Caco-2 (cell line): ENCODE measurements at regions not wholly inside any gene's neighbourhood (a gene's known extent, or its start where the extent isn't known, plus 50 kb on each side); places are given as distances from the start of the nearest gene placed in this dataset.

Experiments
- BruUV-seq: library from RNA; stranded (reverse); fragments of 400-500 nt; replicated peaks from 2 replicates; lab custom pipeline; 2021; lab: Mats Ljungman, UMichigan
- CTCF ChIA-PET: fragments of 300-600 bp; sonication (Branson Sonifier 250); formaldehyde crosslinking; loops from one replicate; lab custom pipeline; 2022; ENCODE audit warnings: antibody characterized with exemption; lab: Charles Lee
- POLR2A ChIA-PET: fragments of 300-600 bp; sonication (Branson Sonifier 250); formaldehyde crosslinking; loops from one replicate; lab custom pipeline; 2022; ENCODE audit warnings: antibody characterized with exemption; lab: Charles Lee
- DNase-seq, 2 experiments: peaks; one replicate each; pipeline versions ENCODE4 v3.0.0 to v3.0.0-alpha.2; 2020 to 2022
- H3K27me3 ChIP-seq: replicated peaks from 2 replicates; pipeline ENCODE4 v1.6.0; 2011; ENCODE audit warnings: low read length; ENCODE audit not compliant: control insufficient read depth, insufficient read depth
- H3K36me3 ChIP-seq: 2 replicates; pipeline ENCODE4 v1.5.1; 2011; ENCODE audit warnings: low read length; ENCODE audit not compliant: control insufficient read depth, insufficient read depth
- H3K4me1 ChIP-seq: fragments of 250-450 bp; sonication (Bioruptor Pico); 2 replicates; pipeline ENCODE4 v1.5.1; 2020; ENCODE audit warnings: mild to moderate bottlenecking
- H3K4me3 ChIP-seq: 2 replicates; pipeline ENCODE4 v1.5.1; 2011; ENCODE audit warnings: low read depth, mild to moderate bottlenecking, control low read depth, low read length
- H3K9me3 ChIP-seq: fragments of 250-450 bp; sonication (Bioruptor Pico); 2 replicates; pipeline ENCODE4 v1.5.1; 2020; ENCODE audit warnings: mild to moderate bottlenecking, moderate library complexity
- H3K27ac Mint-ChIP-seq: one replicate; pipeline ENCODE4 v1.8.0; 2022; ENCODE audit warnings: mixed read lengths; ENCODE audit not compliant: unreplicated experiment
- H3K27me3 Mint-ChIP-seq: one replicate; pipeline ENCODE4 v1.8.0; 2022; ENCODE audit warnings: mixed read lengths; ENCODE audit not compliant: insufficient read depth, unreplicated experiment
- H3K36me3 Mint-ChIP-seq: one replicate; pipeline ENCODE4 v1.8.0; 2022; ENCODE audit warnings: mild to moderate bottlenecking, mixed read lengths; ENCODE audit not compliant: insufficient read depth, unreplicated experiment
- H3K4me1 Mint-ChIP-seq: one replicate; pipeline ENCODE4 v1.8.0; 2022; ENCODE audit warnings: low read depth, mixed read lengths; ENCODE audit not compliant: unreplicated experiment
- H3K4me3 Mint-ChIP-seq: one replicate; pipeline ENCODE4 v1.8.0; 2022; ENCODE audit warnings: mild to moderate bottlenecking, moderate library complexity, mixed read lengths; ENCODE audit not compliant: unreplicated experiment
- H3K9me3 Mint-ChIP-seq: one replicate; pipeline ENCODE4 v1.8.0; 2022; ENCODE audit warnings: mixed read lengths; ENCODE audit not compliant: unreplicated experiment
- CTCF ChIP-seq, 2 experiments: fragments of 200-600 bp in 1 of 2; IDR thresholded peaks; 1 replicate in 1 of 2; 2 replicates in 1 of 2; pipeline versions ENCODE4 v1.5.1 to v1.8.0; 2011 to 2022; ENCODE audit warnings: antibody characterized with exemption in 1 of 2, control low read depth in 1 of 2, inconsistent platforms in 1 of 2, low read depth in 1 of 2, low read length in 1 of 2, mild to moderate bottlenecking in 1 of 2, moderate library complexity in 1 of 2; ENCODE audit not compliant: insufficient read depth in 1 of 2, severe bottlenecking in 1 of 2, unreplicated experiment in 1 of 2
- intact Hi-C: fragments of 100-400 bp; cut with micrococcal nuclease; formaldehyde crosslinking; loops from one replicate; pipeline ENCODE4 v1.10.0; 2022; ENCODE audit not compliant: unreplicated experiment

DNA sequence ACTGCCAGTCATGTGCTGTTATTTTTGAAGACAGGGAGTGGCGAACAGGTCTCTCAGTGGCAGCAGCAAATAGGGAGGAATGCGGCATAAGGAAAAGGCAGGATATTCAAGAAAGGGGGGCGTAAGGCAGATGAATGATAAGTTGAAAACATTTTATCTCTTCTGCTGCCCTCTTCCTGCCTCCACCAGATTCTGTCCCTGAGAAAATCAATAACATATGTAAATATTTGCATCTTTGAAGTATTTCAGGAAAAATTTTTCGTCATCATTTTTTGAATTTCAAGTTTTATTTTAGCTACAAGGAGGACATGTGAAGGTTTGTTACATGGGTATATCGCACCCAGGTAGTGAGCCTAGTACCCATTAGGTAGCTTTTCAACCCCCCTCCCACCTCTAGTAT is 616.7 kb downstream of the MCTP2 start:
- Mint-ChIP-seq H3K9me3 (peaks cover 29% of the 10 kb centered on the region), H3K4me1 (peaks cover 6% of the 10 kb centered on the region), H3K4me3 (no peak overlapping the region), H3K36me3 (no peaks in the 10 kb centered on the region), H3K27me3 (no peaks in the 10 kb centered on the region), H3K27ac (no peak overlapping the region)
- no peak overlapping the region for H3K4me3 ChIP-seq
- no peaks in the 10 kb centered on the region for H3K36me3 ChIP-seq
- BruUV-seq: no TSS peak
- no peak for DNase-seq
- peaks cover 10% of the 10 kb centered on the region; the same call in 1 of the 2 replicates for H3K4me1 ChIP-seq
- intact Hi-C loops: no loop called here
- H3K9me3 ChIP-seq: no peaks in the 10 kb centered on the region
- H3K27me3 ChIP-seq: no peaks in the 10 kb centered on the region
- TF ChIP-seq CTCF (IDR thresholded peaks at IDR 0.05; ENCODE audit: insufficient read depth in 1 of 2, low read depth in 1 of 2, low read length in 1 of 2, severe bottlenecking in 1 of 2, unreplicated experiment in 1 of 2): no peak
- ChIA-PET CTCF (no interaction called here), POLR2A (no interaction called here)

DNA sequence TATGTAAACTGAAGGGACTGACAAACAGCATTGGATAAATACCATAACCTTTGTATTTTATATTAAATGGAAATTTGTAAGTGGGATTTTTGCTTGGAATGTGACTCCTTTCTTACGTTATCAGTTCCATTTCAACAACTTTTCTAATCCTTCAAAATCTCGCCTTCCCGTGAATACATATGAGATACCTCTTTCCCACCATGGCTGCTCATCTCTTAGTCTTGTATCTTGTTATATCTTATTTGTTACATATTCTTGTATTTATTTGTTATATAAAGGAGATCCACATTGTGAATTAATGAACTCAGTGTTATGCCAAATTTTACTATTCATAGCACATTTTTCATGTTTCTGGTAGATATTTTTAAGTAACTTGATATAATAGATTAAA is 623.7 kb downstream of the MCTP2 start:
- H3K27me3 ChIP-seq: no peaks in the 10 kb centered on the region
- Mint-ChIP-seq H3K27ac (no peak overlapping the region), H3K9me3 (peaks cover 10% of the 10 kb centered on the region), H3K4me1 (peaks cover 27% of the 10 kb centered on the region), H3K36me3 (peaks cover 8% of the 10 kb centered on the region), H3K27me3 (no peaks in the 10 kb centered on the region), H3K4me3 (no peak overlapping the region)
- TF ChIP-seq CTCF (IDR thresholded peaks at IDR 0.05; ENCODE audit: insufficient read depth in 1 of 2, low read depth in 1 of 2, low read length in 1 of 2, severe bottlenecking in 1 of 2, unreplicated experiment in 1 of 2): no peak
- intact Hi-C loops: no loop called here
- no peaks in the 10 kb centered on the region for H3K36me3 ChIP-seq
- ChIA-PET CTCF (no interaction called here), POLR2A (no interaction called here)
- no peaks in the 10 kb centered on the region for H3K9me3 ChIP-seq
- H3K4me1 ChIP-seq: peaks cover 6% of the 10 kb centered on the region
- no TSS peak for BruUV-seq
- H3K4me3 ChIP-seq: no peak overlapping the region
- no peak for DNase-seq

DNA sequence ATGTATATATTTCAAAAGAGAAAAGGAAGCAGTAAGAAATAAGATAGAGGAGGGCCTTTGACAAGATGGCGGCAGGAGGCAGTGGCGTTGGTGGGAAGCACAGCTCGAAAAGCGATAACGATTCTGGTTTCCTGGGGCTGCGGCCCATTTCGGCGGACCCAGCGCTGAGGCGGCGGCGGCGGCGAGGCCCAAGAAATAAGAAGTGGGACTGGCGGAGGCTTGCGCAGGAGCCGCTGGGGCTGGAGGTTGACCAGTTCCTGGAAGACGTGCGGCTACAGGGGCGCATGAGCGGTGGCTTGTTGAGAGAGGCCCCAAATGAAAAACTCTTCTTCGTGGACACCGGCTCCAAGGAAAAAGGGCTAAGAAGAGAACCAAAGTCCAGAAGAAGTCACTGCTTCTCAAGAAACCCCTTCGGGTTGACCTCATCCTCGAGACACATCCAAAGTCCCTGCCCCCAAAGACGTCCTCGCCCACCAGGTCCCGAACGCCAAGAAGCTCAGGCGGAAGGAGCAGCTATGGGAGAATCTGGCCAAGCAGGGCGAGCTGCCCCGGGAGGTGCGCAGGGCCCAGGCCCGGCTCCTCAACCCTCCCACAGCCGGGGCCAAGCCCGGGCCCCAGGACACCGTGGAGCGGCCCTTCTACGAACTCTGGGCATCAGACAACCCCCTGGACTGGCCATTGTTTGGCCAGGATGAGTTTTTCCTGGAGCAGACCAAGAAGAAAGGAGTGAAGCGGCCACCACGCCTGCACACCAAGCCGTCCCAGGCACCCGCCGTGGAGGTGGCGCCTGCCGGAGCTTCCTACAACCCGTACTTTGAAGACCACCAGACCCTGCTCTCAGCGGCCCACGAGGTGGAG is 624.3 kb downstream of the MCTP2 start:
- Mint-ChIP-seq H3K36me3 (peaks cover 8% of the 10 kb centered on the region), H3K27ac (no peak overlapping the region), H3K27me3 (no peaks in the 10 kb centered on the region), H3K4me3 (no peak overlapping the region), H3K4me1 (peaks cover 30% of the 10 kb centered on the region), H3K9me3 (peaks cover 10% of the 10 kb centered on the region)
- CTCF ChIA-PET: no interaction called here
- Histone ChIP-seq H3K4me3 (no peak overlapping the region), H3K36me3 (no peaks in the 10 kb centered on the region), H3K27me3 (no peaks in the 10 kb centered on the region), H3K9me3 (no peaks in the 10 kb centered on the region), H3K4me1 (peaks cover 6% of the 10 kb centered on the region)
- no peak for DNase-seq
- intact Hi-C loops: no loop called here
- POLR2A ChIA-PET: no interaction called here
- no peak for TF ChIP-seq CTCF (IDR thresholded peaks at IDR 0.05; ENCODE audit: insufficient read depth in 1 of 2, low read depth in 1 of 2, low read length in 1 of 2, severe bottlenecking in 1 of 2, unreplicated experiment in 1 of 2)
- BruUV-seq: no TSS peak
